Endothelial cell of umbilical vein (primary cell): ENCODE measurements at regions not wholly inside any gene's neighbourhood (a gene's known extent, or its start where the extent isn't known, plus 50 kb on each side); places are given as distances from the start of the nearest gene placed in this dataset.

ENCODE experiments used
- BruUV-seq: library from RNA; stranded (reverse); fragments of 400-500 nt; replicated peaks from 2 replicates; lab custom pipeline; 2021; lab: Mats Ljungman, UMichigan
- CTCF ChIA-PET: fragments of 300-600, 350-600 bp; sonication (Branson Sonifier 250); formaldehyde crosslinking; loops from one replicate; lab custom pipeline; 2021; ENCODE audit warnings: antibody characterized with exemption, inconsistent platforms; lab: Charles Lee
- POLR2A ChIA-PET: fragments of 300-600, 350-600 bp; sonication (Branson Sonifier 250); formaldehyde crosslinking; loops from one replicate; lab custom pipeline; 2021; ENCODE audit warnings: antibody characterized with exemption, inconsistent platforms; lab: Charles Lee
- DNase-seq: peaks from one replicate; pipeline ENCODE4 v3.0.0-alpha.2; 2011; ENCODE audit warnings: low read depth, low spot score
- FAIRE-seq: peaks from 2 replicates; lab custom pipeline; 2011; peaks lifted over from hg19 to GRCh38; lab: Jason Lieb, UNC
- H2AFZ ChIP-seq: 2 replicates; pipeline ENCODE4 v1.6.0; 2012; ENCODE audit warnings: low read depth, low read length, control low read depth, inconsistent platforms
- H3K27ac ChIP-seq: 2 replicates; pipeline ENCODE4 v1.5.1; 2011; ENCODE audit warnings: low read depth, mild to moderate bottlenecking, control low read depth, low read length, moderate library complexity; ENCODE audit not compliant: insufficient read depth
- H3K27me3 ChIP-seq, 2 experiments: 2 replicates each; pipeline versions ENCODE4 v1.6.0 to v1.6.1; 2011; ENCODE audit warnings: low read length in 2 of 2, mixed read lengths in 1 of 2; ENCODE audit not compliant: control insufficient read depth in 2 of 2, insufficient read depth in 2 of 2
- H3K36me3 ChIP-seq, 2 experiments: 2 replicates in 1 of 2; 3 replicates in 1 of 2; pipeline ENCODE4 v1.5.1; 2011; ENCODE audit warnings: low read length in 2 of 2, mild to moderate bottlenecking in 1 of 2, moderate library complexity in 1 of 2; ENCODE audit not compliant: control insufficient read depth in 2 of 2, insufficient read depth in 2 of 2; ENCODE audit errors: extremely low read depth in 1 of 2
- H3K4me1 ChIP-seq: 3 replicates; pipeline ENCODE4 v1.5.1; 2011; ENCODE audit warnings: mild to moderate bottlenecking, low read length; ENCODE audit not compliant: control insufficient read depth, insufficient read depth; ENCODE audit errors: extremely low read depth
- H3K4me2 ChIP-seq: 2 replicates; pipeline ENCODE4 v1.6.1; 2011; ENCODE audit warnings: low read length, control low read depth, mixed read lengths; ENCODE audit not compliant: insufficient read depth
- H3K4me3 ChIP-seq, 3 experiments: fragments of 200-600 bp in 1 of 3; sonication (generic), shearing (Covaris generic) in 1 of 3; replicated peaks in 1 of 3; 2 replicates each; pipeline ENCODE4 v1.5.1; 2011 to 2016; ENCODE audit warnings: control low read depth in 3 of 3, low read length in 3 of 3, mild to moderate bottlenecking in 2 of 3, inconsistent platforms in 1 of 3, low read depth in 1 of 3, moderate library complexity in 1 of 3; ENCODE audit not compliant: insufficient read depth in 1 of 3
- H3K79me2 ChIP-seq: 2 replicates; pipeline ENCODE4 v1.6.0; 2012; ENCODE audit warnings: low read length, inconsistent platforms; ENCODE audit not compliant: control insufficient read depth, insufficient read depth
- H3K9ac ChIP-seq: replicated peaks from 2 replicates; pipeline ENCODE3; 2011; ENCODE audit warnings: low read length, control low read depth; ENCODE audit not compliant: insufficient read depth; ENCODE audit errors: extremely low read depth
- H3K9me1 ChIP-seq: replicated peaks from 3 replicates; pipeline ENCODE4 v1.6.0; 2011; ENCODE audit warnings: mild to moderate bottlenecking, low read length; ENCODE audit not compliant: control insufficient read depth, insufficient read depth; ENCODE audit errors: extremely low read depth
- H3K9me3 ChIP-seq: replicated peaks from 2 replicates; pipeline ENCODE4 v1.5.1; 2012; ENCODE audit warnings: low read length, inconsistent platforms; ENCODE audit not compliant: control insufficient read depth, insufficient read depth
- H4K20me1 ChIP-seq: replicated peaks from 2 replicates; pipeline ENCODE3; 2011; ENCODE audit warnings: mild to moderate bottlenecking, low read length; ENCODE audit not compliant: control insufficient read depth, insufficient read depth; ENCODE audit errors: extremely low read depth
- CTCF ChIP-seq, 2 donors: IDR thresholded peaks; 1 replicate in 1 of 2; 2 replicates in 1 of 2; pipeline ENCODE4 v1.5.1; 2011; ENCODE audit warnings: low read length in 2 of 2, mild to moderate bottlenecking in 2 of 2, moderate library complexity in 2 of 2, control low read depth in 1 of 2, inconsistent platforms in 1 of 2, low read depth in 1 of 2; ENCODE audit not compliant: insufficient read depth in 1 of 2; ENCODE audit errors: extremely low read depth in 1 of 2
- EZH2 ChIP-seq: IDR thresholded peaks from 2 replicates; pipeline ENCODE4 v1.6.1; 2012; ENCODE audit warnings: borderline replicate concordance, low read depth, mild to moderate bottlenecking, moderate library complexity, low read length, inconsistent platforms; ENCODE audit not compliant: severe bottlenecking
- GATA2 ChIP-seq: IDR thresholded peaks from 2 replicates; pipeline ENCODE4 v1.7.0; 2011; ENCODE audit warnings: low read depth, mild to moderate bottlenecking, moderate library complexity, mixed read lengths, low read length; ENCODE audit not compliant: insufficient read length, insufficient read depth
- JUN ChIP-seq: IDR thresholded peaks from 2 replicates; pipeline ENCODE4 v1.6.1; 2011; ENCODE audit warnings: borderline replicate concordance, low read depth; ENCODE audit not compliant: insufficient read length, insufficient read depth
- MAX ChIP-seq: IDR thresholded peaks from 2 replicates; pipeline ENCODE4 v1.6.1; 2011; ENCODE audit not compliant: insufficient read depth, insufficient read length
- MYC ChIP-seq: IDR thresholded peaks from one replicate; pipeline ENCODE4 v1.6.1; 2011; ENCODE audit warnings: mild to moderate bottlenecking, low read depth, low read length
- POLR2A ChIP-seq: IDR thresholded peaks from 2 replicates; pipeline ENCODE4 v1.6.1; 2012; ENCODE audit warnings: low read depth, mild to moderate bottlenecking, control low read depth, low read length
- POLR2AphosphoS5 ChIP-seq: IDR thresholded peaks from 2 replicates; pipeline ENCODE4 v1.6.1; 2012; ENCODE audit warnings: low read depth, mild to moderate bottlenecking, control low read depth, low read length, moderate library complexity; ENCODE audit not compliant: insufficient read depth
- dilution Hi-C: fragments of 300-500 bp; cut with MboI; formaldehyde crosslinking; loops from one replicate; pipeline ENCODE4 v1.15.0; 2019; ENCODE audit warnings: low sequenced_read_pairs; ENCODE audit not compliant: extremely low pct_ligation_motif_present
- intact Hi-C: fragments of 100-400 bp; cut with micrococcal nuclease; formaldehyde crosslinking; loops from one replicate; pipeline ENCODE4 v1.10.0; 2022

GRCh38 chr13:104869501-104869900 is 1666.0 kb downstream of the EFNB2 start:
- no peak overlapping the region for H3K27ac ChIP-seq
- H3K9ac ChIP-seq: no peak overlapping the region
- FAIRE-seq (no peak), DNase-seq (no peak)
- H3K9me1 ChIP-seq: no peaks in the 10 kb centered on the region
- H3K9me3 ChIP-seq: no peaks in the 10 kb centered on the region
- H3K27me3 ChIP-seq: no peaks in the 10 kb centered on the region
- no peak overlapping the region for H3K4me3 ChIP-seq
- no TSS peak for BruUV-seq
- dilution Hi-C loops (no loop called here), intact Hi-C loops (no loop called here)
- no peak overlapping the region for H2AFZ ChIP-seq
- ChIA-PET POLR2A (no interaction called here), CTCF (interaction anchor here (1.7 kb wide), 1 partner anchor 333 kb away, joined by 3 read pairs; no protein-coding TSS in a partner anchor)
- H3K4me1 ChIP-seq: no peaks in the 10 kb centered on the region
- TF ChIP-seq POLR2AphosphoS5: no peak
- H3K4me2 ChIP-seq: no peak overlapping the region
- no peaks in the 10 kb centered on the region for H4K20me1 ChIP-seq
- H3K79me2 ChIP-seq: no peaks in the 10 kb centered on the region
- no peaks in the 10 kb centered on the region for H3K36me3 ChIP-seq

GRCh38 chr13:104868806-104869205 is 1666.7 kb downstream of the EFNB2 start:
- intact Hi-C loops: no loop called here
- Histone ChIP-seq H4K20me1 (no peaks in the 10 kb centered on the region), H3K27ac (no peak overlapping the region), H3K9me1 (no peaks in the 10 kb centered on the region), H3K79me2 (no peaks in the 10 kb centered on the region), H3K4me2 (no peak overlapping the region), H3K4me1 (no peaks in the 10 kb centered on the region), H2AFZ (no peak overlapping the region), H3K27me3 (no peaks in the 10 kb centered on the region), H3K36me3 (no peaks in the 10 kb centered on the region), H3K9me3 (no peaks in the 10 kb centered on the region), H3K9ac (no peak overlapping the region), H3K4me3 (no peak overlapping the region)
- BruUV-seq: no TSS peak
- dilution Hi-C loops: no loop called here
- ChIA-PET CTCF (interaction anchor here (1.7 kb wide), 1 partner anchor 333 kb away, joined by 3 read pairs; no protein-coding TSS in a partner anchor), POLR2A (no interaction called here)
- FAIRE-seq (no peak), DNase-seq (no peak)
- TF ChIP-seq GATA2 (no peak), MAX (no peak), POLR2AphosphoS5 (no peak), EZH2 (no peak), JUN (no peak), CTCF (IDR thresholded peaks at IDR 0.05; ENCODE audit: extremely low read depth in 1 of 2, insufficient read depth in 1 of 2, low read depth in 1 of 2, low read length in 2 of 2) (no peak), MYC (no peak), POLR2A (no peak)
